ENCODE measurements at regions not wholly inside any gene's neighbourhood (a gene's known extent, or its start where the extent isn't known, plus 50 kb on each side); places are given as distances from the start of the nearest gene placed in this dataset.

GRCh38 chr4:66842026-66842723, 703.1 kb downstream of the CENPC start:
- H3K27ac ChIP-seq (ENCODE audit: low read depth, low read length), result no peak overlapping the region
- no peak overlapping the region for H3K4me3 ChIP-seq (ENCODE audit: low read depth, low read length)
- H3K27me3 ChIP-seq (ENCODE audit: control insufficient read depth, insufficient read depth, low read length), result no peaks in the 10 kb centered on the region
- no peaks in the 10 kb centered on the region for H3K4me1 ChIP-seq (ENCODE audit: control insufficient read depth, insufficient read depth, low read length)
- H3K9me3 ChIP-seq (ENCODE audit: control insufficient read depth, insufficient read depth, low read length), result peaks cover 3% of the 10 kb centered on the region
- no peak overlapping the region for H3K9ac ChIP-seq (ENCODE audit: low read depth, low read length)
- no peaks in the 10 kb centered on the region for H3K36me3 ChIP-seq (ENCODE audit: control insufficient read depth, insufficient read depth, low read length)

- Histone ChIP-seq H3K4me3 (ENCODE audit: low read depth, low read length) (no peak overlapping the region), H3K27me3 (ENCODE audit: control insufficient read depth, insufficient read depth, low read length) (no peaks in the 10 kb centered on the region), H3K36me3 (ENCODE audit: control insufficient read depth, insufficient read depth, low read length) (no peaks in the 10 kb centered on the region), H3K4me1 (ENCODE audit: control insufficient read depth, insufficient read depth, low read length) (no peaks in the 10 kb centered on the region), H3K9ac (ENCODE audit: low read depth, low read length) (no peak overlapping the region), H3K27ac (ENCODE audit: low read depth, low read length) (no peak overlapping the region), H3K9me3 (ENCODE audit: control insufficient read depth, insufficient read depth, low read length) (peaks cover 3% of the 10 kb centered on the region)
Observed at GRCh38 chr4:66840178-66840577, 705.1 kb downstream of the CENPC start.

DNA sequence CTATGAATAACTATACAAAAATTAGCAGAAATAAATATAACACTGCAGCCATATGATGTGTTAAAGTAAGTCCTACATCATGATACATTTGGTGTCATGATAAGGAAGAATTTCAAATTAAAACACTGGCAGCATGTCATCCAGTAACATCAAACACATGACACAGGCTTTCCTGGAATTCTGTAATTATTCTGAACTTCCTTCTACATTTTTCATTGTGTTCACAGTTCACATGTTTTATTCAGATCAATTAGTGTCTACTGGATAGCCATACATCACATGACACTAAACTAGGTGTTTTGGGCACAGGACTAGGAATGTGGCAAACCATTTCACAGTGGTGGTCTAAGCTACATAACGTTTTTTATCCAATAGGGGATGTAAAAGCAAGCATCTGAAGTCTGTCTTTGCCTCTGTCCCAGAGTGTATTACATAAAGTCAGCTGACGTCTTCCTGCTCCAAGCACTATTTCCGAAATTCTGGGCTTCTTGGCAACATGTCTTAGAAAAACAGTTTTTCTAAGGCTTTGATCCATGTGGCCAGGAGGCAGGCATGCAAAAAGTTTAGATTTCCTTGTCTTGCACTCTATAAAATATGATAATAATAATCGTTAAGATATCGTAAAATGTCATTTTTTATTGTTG, 707.9 kb downstream of the CENPC start:
- Histone ChIP-seq H3K4me3 (ENCODE audit: low read depth, low read length) (no peak overlapping the region), H3K36me3 (ENCODE audit: control insufficient read depth, insufficient read depth, low read length) (no peaks in the 10 kb centered on the region), H3K27me3 (ENCODE audit: control insufficient read depth, insufficient read depth, low read length) (no peaks in the 10 kb centered on the region), H3K4me1 (ENCODE audit: control insufficient read depth, insufficient read depth, low read length) (no peaks in the 10 kb centered on the region), H3K9ac (ENCODE audit: low read depth, low read length) (no peak overlapping the region), H3K9me3 (ENCODE audit: control insufficient read depth, insufficient read depth, low read length) (peaks cover 3% of the 10 kb centered on the region), H3K27ac (ENCODE audit: low read depth, low read length) (no peak overlapping the region)

DNA sequence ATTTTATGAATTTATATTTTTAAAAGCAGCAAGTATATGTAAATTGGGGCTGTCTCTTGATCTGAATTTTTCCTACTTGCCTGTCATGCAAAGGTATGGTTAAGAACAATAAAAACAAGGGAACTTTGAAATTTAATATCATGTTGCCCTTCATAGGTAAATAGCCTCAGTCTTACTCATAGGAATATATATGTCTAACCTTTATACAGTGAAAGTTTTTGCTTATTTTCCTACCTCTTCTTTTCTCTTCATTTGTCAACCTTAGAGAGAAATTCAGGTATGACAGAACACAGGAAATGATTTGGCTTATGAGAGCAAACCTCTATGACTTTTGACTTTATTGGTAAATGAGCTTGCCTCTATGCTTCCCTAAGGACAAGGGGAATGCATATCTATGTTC, 716.0 kb downstream of the CENPC start:
- Histone ChIP-seq H3K4me1 (ENCODE audit: control insufficient read depth, insufficient read depth, low read length) (no peaks in the 10 kb centered on the region), H3K9ac (ENCODE audit: low read depth, low read length) (no peak overlapping the region), H3K27ac (ENCODE audit: low read depth, low read length) (no peak overlapping the region), H3K27me3 (ENCODE audit: control insufficient read depth, insufficient read depth, low read length) (no peaks in the 10 kb centered on the region), H3K36me3 (ENCODE audit: control insufficient read depth, insufficient read depth, low read length) (no peaks in the 10 kb centered on the region), H3K9me3 (ENCODE audit: control insufficient read depth, insufficient read depth, low read length) (no peaks in the 10 kb centered on the region; the same call in 1 of the 2 replicates), H3K4me3 (ENCODE audit: low read depth, low read length) (no peak overlapping the region)

- Histone ChIP-seq H3K9me3 (ENCODE audit: control insufficient read depth, insufficient read depth, low read length) (no peaks in the 10 kb centered on the region), H3K4me3 (ENCODE audit: low read depth, low read length) (no peak overlapping the region), H3K4me1 (ENCODE audit: control insufficient read depth, insufficient read depth, low read length) (no peaks in the 10 kb centered on the region), H3K27ac (ENCODE audit: low read depth, low read length) (no peak overlapping the region), H3K9ac (ENCODE audit: low read depth, low read length) (no peak overlapping the region), H3K27me3 (ENCODE audit: control insufficient read depth, insufficient read depth, low read length) (no peaks in the 10 kb centered on the region), H3K36me3 (ENCODE audit: control insufficient read depth, insufficient read depth, low read length) (no peaks in the 10 kb centered on the region)
Observed at GRCh38 chr4:66820681-66821080, 724.6 kb downstream of the CENPC start.

DNA sequence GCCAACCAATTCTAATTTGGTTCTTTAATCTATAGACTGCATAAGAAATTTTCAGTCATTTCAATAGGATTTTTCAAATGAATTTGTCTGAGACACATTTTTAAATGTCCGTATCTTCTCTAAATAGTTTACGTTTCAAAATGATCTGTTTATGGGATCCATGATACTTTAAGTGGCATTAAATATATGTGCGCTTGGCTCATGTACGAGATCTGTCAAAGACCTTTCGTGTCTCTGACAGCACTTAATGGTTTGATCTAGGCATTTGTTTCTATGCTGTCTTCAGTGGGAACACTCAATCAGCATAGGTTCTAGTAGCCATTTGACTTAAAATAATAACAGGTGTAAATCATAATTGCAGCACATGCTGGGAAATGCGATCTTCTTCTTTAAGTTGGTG, 731.0 kb downstream of the CENPC start:
- Histone ChIP-seq H3K9me3 (ENCODE audit: control insufficient read depth, insufficient read depth, low read length) (no peaks in the 10 kb centered on the region), H3K4me3 (ENCODE audit: low read depth, low read length) (no peak overlapping the region), H3K4me1 (ENCODE audit: control insufficient read depth, insufficient read depth, low read length) (no peaks in the 10 kb centered on the region), H3K27ac (ENCODE audit: low read depth, low read length) (no peak overlapping the region), H3K36me3 (ENCODE audit: control insufficient read depth, insufficient read depth, low read length) (no peaks in the 10 kb centered on the region), H3K27me3 (ENCODE audit: control insufficient read depth, insufficient read depth, low read length) (no peaks in the 10 kb centered on the region), H3K9ac (ENCODE audit: low read depth, low read length) (no peak overlapping the region)

DNA sequence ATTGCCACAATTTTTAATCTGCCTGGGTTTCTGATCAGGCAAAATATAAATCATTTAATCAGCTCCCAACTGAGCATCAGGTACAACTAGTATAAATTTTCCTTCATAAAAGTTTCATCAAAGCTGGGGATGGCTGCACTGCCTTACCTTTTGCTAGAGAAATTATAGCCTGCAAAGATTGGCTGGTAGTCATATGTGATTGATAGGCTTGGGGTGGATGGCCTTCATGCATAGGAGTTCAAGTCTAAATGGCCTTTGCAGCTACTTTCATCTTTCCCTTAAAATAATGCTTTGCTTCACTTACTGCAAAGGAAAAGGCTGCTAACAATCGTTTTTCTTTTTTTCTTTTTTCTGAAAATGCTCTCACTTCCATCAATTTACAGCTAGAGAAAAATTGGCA, 739.7 kb downstream of the CENPC start:
- Histone ChIP-seq H3K9me3 (ENCODE audit: control insufficient read depth, insufficient read depth, low read length) (no peaks in the 10 kb centered on the region), H3K9ac (ENCODE audit: low read depth, low read length) (no peak overlapping the region), H3K27ac (ENCODE audit: low read depth, low read length) (no peak overlapping the region), H3K4me1 (ENCODE audit: control insufficient read depth, insufficient read depth, low read length) (no peaks in the 10 kb centered on the region), H3K27me3 (ENCODE audit: control insufficient read depth, insufficient read depth, low read length) (no peaks in the 10 kb centered on the region), H3K36me3 (ENCODE audit: control insufficient read depth, insufficient read depth, low read length) (no peaks in the 10 kb centered on the region), H3K4me3 (ENCODE audit: low read depth, low read length) (no peak overlapping the region)

- no peaks in the 10 kb centered on the region for H3K36me3 ChIP-seq (ENCODE audit: control insufficient read depth, insufficient read depth, low read length)
Observed at GRCh38 chr4:66804979-66805378, 740.3 kb downstream of the CENPC start.

DNA sequence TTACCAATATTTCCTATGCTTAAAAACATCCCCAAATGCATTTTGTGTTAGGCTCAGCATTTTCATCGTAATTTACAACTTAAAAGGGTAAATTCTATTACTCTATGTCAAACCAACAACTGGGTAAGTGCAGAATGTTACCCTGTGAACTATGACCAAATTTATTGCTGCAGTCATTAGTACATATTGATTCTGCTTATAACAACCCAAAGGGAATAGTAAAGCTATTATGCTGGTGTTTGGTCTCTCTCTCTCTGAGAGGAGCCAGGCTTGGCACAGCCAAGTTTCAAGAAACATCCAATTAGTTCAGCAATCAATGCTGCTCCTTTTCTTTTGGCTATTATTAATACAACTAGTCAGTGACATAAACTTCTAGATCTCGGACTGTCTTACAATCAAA, 747.7 kb downstream of the CENPC start:
- H3K9ac ChIP-seq (ENCODE audit: low read depth, low read length), result no peak overlapping the region
- H3K27me3 ChIP-seq (ENCODE audit: control insufficient read depth, insufficient read depth, low read length), result no peaks in the 10 kb centered on the region
- H3K9me3 ChIP-seq (ENCODE audit: control insufficient read depth, insufficient read depth, low read length), result no peaks in the 10 kb centered on the region
- no peaks in the 10 kb centered on the region for H3K4me1 ChIP-seq (ENCODE audit: control insufficient read depth, insufficient read depth, low read length)
- H3K4me3 ChIP-seq (ENCODE audit: low read depth, low read length), result no peak overlapping the region
- H3K36me3 ChIP-seq (ENCODE audit: control insufficient read depth, insufficient read depth, low read length), result no peaks in the 10 kb centered on the region
- H3K27ac ChIP-seq (ENCODE audit: low read depth, low read length), result no peak overlapping the region

More at GRCh38 chr4:66804979-66805378, 740.3 kb downstream of the CENPC start:
- H3K4me1 ChIP-seq (ENCODE audit: control insufficient read depth, insufficient read depth, low read length), result no peaks in the 10 kb centered on the region
- no peak overlapping the region for H3K9ac ChIP-seq (ENCODE audit: low read depth, low read length)
- no peaks in the 10 kb centered on the region for H3K27me3 ChIP-seq (ENCODE audit: control insufficient read depth, insufficient read depth, low read length)
- H3K4me3 ChIP-seq (ENCODE audit: low read depth, low read length), result no peak overlapping the region
- H3K27ac ChIP-seq (ENCODE audit: low read depth, low read length), result no peak overlapping the region
- H3K9me3 ChIP-seq (ENCODE audit: control insufficient read depth, insufficient read depth, low read length), result no peaks in the 10 kb centered on the region

DNA sequence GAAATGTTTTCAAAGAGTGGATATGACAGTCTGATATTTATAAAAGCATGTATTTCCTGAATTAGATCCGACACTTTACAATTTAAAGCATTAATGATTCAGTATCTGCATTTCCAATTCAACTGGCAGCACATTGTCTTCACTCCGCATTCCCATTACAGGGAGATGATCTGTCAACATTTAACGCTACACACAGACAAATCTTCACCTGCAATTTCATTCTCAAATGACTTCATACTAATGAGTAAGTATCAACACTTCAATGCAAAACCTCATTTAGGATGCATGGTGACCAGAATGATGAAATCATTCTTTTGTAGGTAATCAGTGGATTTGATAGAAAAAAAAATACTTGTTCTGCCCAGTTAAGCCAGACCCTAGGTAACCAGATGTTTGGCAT, 749.6 kb downstream of the CENPC start:
- Histone ChIP-seq H3K9me3 (ENCODE audit: control insufficient read depth, insufficient read depth, low read length) (no peaks in the 10 kb centered on the region), H3K4me1 (ENCODE audit: control insufficient read depth, insufficient read depth, low read length) (0 out of 2 replicates have a peak, but pooled peaks cover 4% of the 10 kb centered on the region), H3K9ac (ENCODE audit: low read depth, low read length) (no peak overlapping the region), H3K36me3 (ENCODE audit: control insufficient read depth, insufficient read depth, low read length) (no peaks in the 10 kb centered on the region), H3K27ac (ENCODE audit: low read depth, low read length) (no peak overlapping the region), H3K4me3 (ENCODE audit: low read depth, low read length) (no peak overlapping the region), H3K27me3 (ENCODE audit: control insufficient read depth, insufficient read depth, low read length) (no peaks in the 10 kb centered on the region)

DNA sequence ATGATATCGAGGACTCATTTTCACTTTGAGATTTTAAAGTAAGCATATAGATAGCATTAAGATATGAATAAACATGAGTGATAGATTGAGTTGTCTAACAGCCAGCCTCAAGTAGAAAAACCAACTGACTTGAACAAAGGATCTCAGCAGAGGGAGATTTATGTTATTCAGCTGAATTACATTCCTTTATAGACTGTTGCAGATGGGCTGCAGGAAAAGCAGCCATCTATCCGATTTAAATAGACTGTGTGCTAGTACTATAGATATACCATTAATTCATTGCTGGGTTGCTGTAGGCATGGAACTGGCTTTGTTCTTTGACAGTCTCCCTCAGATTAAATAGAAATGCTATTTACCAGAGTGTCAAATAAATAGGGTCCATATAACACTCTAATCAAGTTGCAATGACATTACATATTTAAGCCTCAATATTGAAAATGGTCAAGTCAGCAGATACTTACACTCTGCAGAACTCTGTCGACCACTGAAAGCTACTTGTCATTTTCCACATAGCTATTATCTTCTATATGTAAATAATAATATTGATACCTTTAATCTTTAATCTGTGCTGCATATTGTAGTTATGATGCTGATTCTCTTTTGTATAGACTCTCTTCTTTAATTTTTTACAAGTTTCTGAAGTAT, 750.8 kb downstream of the CENPC start:
- Histone ChIP-seq H3K4me1 (ENCODE audit: control insufficient read depth, insufficient read depth, low read length) (0 out of 2 replicates have a peak, but pooled peaks cover 4% of the 10 kb centered on the region), H3K9me3 (ENCODE audit: control insufficient read depth, insufficient read depth, low read length) (no peaks in the 10 kb centered on the region), H3K27ac (ENCODE audit: low read depth, low read length) (no peak overlapping the region), H3K36me3 (ENCODE audit: control insufficient read depth, insufficient read depth, low read length) (no peaks in the 10 kb centered on the region), H3K27me3 (ENCODE audit: control insufficient read depth, insufficient read depth, low read length) (no peaks in the 10 kb centered on the region), H3K9ac (ENCODE audit: low read depth, low read length) (no peak overlapping the region), H3K4me3 (ENCODE audit: low read depth, low read length) (no peak overlapping the region)

Data from HUES48 (cell line).